Glutamatergic neuron (in vitro differentiated cells): ENCODE measurements at regions not wholly inside any gene's neighbourhood (a gene's known extent, or its start where the extent isn't known, plus 50 kb on each side); places are given as distances from the start of the nearest gene placed in this dataset.

ENCODE experiments used
- DNase-seq: peaks from one replicate; pipeline ENCODE4 v3.0.0; 2022
- H3K27ac Mint-ChIP-seq: one replicate; pipeline ENCODE4 v1.8.0; 2020; ENCODE audit warnings: mild to moderate bottlenecking, mixed read lengths, inconsistent platforms; ENCODE audit not compliant: unreplicated experiment
- H3K27me3 Mint-ChIP-seq: one replicate; pipeline ENCODE4 v1.8.0; 2020; ENCODE audit warnings: mild to moderate bottlenecking, moderate library complexity, mixed read lengths, inconsistent platforms; ENCODE audit not compliant: unreplicated experiment
- H3K36me3 Mint-ChIP-seq: one replicate; pipeline ENCODE4 v1.8.0; 2020; ENCODE audit warnings: mild to moderate bottlenecking, mixed read lengths, inconsistent platforms; ENCODE audit not compliant: unreplicated experiment
- H3K4me1 Mint-ChIP-seq: one replicate; pipeline ENCODE4 v1.8.0; 2020; ENCODE audit warnings: mild to moderate bottlenecking, low read depth, mixed read lengths, inconsistent platforms; ENCODE audit not compliant: unreplicated experiment
- H3K4me3 Mint-ChIP-seq: one replicate; pipeline ENCODE4 v1.8.0; 2020; ENCODE audit warnings: mild to moderate bottlenecking, mixed read lengths, inconsistent platforms; ENCODE audit not compliant: unreplicated experiment
- H3K9me3 Mint-ChIP-seq: one replicate; pipeline ENCODE4 v1.8.0; 2020; ENCODE audit warnings: mild to moderate bottlenecking, moderate library complexity, mixed read lengths, inconsistent platforms; ENCODE audit not compliant: unreplicated experiment
- TF ChIP-seq, protein P1 (sequence below): fragments of 200-600 bp; sonication (generic); IDR thresholded peaks from one replicate; pipeline ENCODE4 v1.5.0; 2021; ENCODE audit not compliant: partially characterized antibody, unreplicated experiment

DNA sequence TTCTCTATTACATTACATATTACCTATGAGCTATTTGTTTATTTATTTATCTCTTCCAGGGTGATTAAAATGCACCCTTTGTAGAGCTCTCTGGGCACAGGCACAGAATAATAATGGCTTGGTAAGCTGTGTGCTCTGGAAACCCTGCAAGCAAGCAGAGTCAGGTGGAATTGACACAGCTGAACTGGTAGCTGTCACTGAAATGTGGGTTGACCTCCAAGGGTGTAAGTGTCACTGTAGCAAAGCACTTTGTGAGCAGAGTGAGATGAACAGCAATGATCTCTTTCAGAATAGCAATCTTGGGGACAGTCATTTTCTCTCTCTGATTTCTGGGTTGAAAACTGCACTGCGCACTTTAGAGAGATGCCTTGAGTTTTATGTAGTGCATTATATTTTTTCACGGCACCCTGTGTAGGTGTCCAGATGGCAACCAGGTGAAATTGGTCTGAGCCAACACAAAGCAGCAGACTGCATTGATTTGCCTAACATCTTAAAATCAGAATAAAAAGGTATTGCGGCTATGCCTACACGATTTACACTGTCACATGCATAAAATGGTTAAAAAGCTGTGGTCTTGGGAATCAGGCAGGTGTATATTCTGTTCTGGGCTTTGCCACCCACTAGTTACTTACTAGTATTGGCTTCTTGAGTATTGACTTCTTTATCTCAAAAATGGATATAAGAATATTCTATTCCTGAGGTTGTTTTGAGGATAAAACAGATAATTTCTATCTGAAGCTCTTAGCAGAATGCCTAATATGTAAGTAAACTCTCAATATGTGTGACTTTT, 450.3 kb downstream of the RAPGEF2 start:
- Mint-ChIP-seq H3K27me3 (no peaks in the 10 kb centered on the region), H3K27ac (no peak overlapping the region), H3K4me3 (no peak overlapping the region), H3K4me1 (no peaks in the 10 kb centered on the region), H3K9me3 (no peaks in the 10 kb centered on the region), H3K36me3 (no peaks in the 10 kb centered on the region)
- DNase-seq, result no peak
- TF ChIP-seq, protein P1, sequence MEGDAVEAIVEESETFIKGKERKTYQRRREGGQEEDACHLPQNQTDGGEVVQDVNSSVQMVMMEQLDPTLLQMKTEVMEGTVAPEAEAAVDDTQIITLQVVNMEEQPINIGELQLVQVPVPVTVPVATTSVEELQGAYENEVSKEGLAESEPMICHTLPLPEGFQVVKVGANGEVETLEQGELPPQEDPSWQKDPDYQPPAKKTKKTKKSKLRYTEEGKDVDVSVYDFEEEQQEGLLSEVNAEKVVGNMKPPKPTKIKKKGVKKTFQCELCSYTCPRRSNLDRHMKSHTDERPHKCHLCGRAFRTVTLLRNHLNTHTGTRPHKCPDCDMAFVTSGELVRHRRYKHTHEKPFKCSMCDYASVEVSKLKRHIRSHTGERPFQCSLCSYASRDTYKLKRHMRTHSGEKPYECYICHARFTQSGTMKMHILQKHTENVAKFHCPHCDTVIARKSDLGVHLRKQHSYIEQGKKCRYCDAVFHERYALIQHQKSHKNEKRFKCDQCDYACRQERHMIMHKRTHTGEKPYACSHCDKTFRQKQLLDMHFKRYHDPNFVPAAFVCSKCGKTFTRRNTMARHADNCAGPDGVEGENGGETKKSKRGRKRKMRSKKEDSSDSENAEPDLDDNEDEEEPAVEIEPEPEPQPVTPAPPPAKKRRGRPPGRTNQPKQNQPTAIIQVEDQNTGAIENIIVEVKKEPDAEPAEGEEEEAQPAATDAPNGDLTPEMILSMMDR, result no peak

DNA sequence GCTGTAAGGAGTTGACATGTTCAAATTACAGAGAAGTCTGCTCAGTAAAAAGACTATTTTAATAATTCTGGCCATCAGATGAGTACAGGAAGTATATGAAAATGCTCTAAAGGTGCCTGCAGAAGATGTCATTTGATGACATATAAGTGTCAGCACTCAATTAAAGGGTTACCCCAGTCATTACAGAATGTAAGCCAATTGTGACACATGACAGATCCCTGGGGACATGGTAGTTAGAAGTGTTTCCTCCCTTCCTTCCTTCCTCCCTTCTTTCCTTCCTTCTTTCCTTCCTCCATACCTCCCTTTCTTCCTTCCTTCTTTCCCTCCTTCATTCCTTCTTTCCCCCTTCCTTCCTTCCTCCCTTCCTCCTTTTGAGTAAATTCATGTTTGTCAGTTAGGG, 453.0 kb downstream of the RAPGEF2 start:
- H3K4me1 Mint-ChIP-seq, result no peaks in the 10 kb centered on the region
- H3K4me3 Mint-ChIP-seq, result no peak overlapping the region
- H3K27me3 Mint-ChIP-seq, result no peaks in the 10 kb centered on the region
- DNase-seq, result no peak
- TF ChIP-seq, protein P1, result no peak
- H3K27ac Mint-ChIP-seq, result no peak overlapping the region
- no peaks in the 10 kb centered on the region for H3K9me3 Mint-ChIP-seq
- H3K36me3 Mint-ChIP-seq, result no peaks in the 10 kb centered on the region

DNA sequence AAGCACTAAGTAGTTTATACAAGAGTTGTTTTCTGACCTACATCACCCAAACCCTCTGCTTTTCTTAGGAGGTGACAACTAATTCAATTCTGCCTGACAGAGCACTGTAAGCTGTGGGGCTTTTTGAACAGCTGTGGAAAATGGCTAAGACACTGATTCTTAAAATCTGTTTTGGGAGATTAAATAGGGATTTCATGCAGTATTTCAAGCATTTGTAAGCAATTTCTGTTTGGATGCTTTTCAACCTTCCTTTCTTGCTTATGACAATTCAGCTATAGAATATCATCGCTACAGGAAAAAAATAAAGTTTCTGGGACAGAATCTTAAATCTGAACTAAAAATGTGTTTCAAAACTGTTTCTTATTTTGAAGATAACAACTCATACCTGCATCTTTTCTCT, 459.5 kb downstream of the RAPGEF2 start:
- no peaks in the 10 kb centered on the region for H3K9me3 Mint-ChIP-seq
- no peak for DNase-seq
- H3K4me1 Mint-ChIP-seq, result no peaks in the 10 kb centered on the region
- TF ChIP-seq, protein P1, result no peak
- no peaks in the 10 kb centered on the region for H3K36me3 Mint-ChIP-seq
- no peaks in the 10 kb centered on the region for H3K27me3 Mint-ChIP-seq
- H3K4me3 Mint-ChIP-seq, result no peak overlapping the region
- H3K27ac Mint-ChIP-seq, result no peak overlapping the region

DNA sequence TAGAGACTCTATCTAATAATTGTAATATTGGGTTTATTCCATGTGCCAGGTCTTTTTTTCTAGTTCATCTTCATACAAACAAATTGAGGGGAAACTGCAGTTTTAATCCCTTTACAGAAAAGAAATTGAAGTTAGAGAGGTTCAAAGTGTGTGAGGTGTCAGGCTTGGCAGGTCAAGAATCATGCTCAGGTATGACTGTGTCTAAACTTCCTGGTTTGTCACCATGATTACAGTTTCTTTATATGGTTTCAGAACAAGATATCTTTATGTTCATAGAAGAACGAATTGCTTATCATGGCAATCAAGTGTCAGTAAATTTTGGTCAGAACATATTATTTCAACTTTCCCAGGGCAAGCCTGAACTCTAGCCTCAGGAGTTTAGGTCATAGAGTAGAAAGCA, 460.4 kb downstream of the RAPGEF2 start:
- TF ChIP-seq, protein P1, result no peak
- H3K27me3 Mint-ChIP-seq, result no peaks in the 10 kb centered on the region

DNA sequence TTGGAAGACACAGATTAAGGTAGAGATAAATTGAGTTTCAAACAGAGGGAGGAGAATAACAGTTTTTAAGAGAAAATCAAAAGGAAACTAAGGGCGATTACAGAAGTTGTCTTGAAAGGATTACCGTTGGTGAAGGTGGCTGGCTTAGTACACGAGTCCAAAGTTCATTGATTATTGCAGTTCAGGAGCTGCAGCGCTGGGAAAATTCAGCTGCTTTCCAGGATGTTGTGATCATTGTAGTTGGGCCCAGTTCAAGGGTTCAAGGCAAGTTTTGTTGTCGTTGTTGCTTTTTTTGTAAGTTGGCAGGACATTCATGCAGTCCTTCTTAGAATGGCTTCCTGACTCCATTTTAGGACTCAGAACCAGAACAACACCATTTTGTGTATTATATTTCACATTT, 461.7 kb downstream of the RAPGEF2 start:
- H3K4me3 Mint-ChIP-seq, result no peak overlapping the region
- no peaks in the 10 kb centered on the region for H3K9me3 Mint-ChIP-seq
- H3K36me3 Mint-ChIP-seq, result no peaks in the 10 kb centered on the region
- H3K27ac Mint-ChIP-seq, result no peak overlapping the region
- TF ChIP-seq, protein P1, result no peak
- DNase-seq, result no peak
- H3K27me3 Mint-ChIP-seq, result no peaks in the 10 kb centered on the region
- no peaks in the 10 kb centered on the region for H3K4me1 Mint-ChIP-seq

More for the DNA sequence above, 460.4 kb downstream of the RAPGEF2 start:
- no peak for DNase-seq
- Mint-ChIP-seq H3K4me3 (no peak overlapping the region), H3K27ac (no peak overlapping the region), H3K4me1 (no peaks in the 10 kb centered on the region), H3K9me3 (no peaks in the 10 kb centered on the region), H3K36me3 (no peaks in the 10 kb centered on the region)
